HG02678 (cell line): ENCODE measurements at regions not wholly inside any gene's neighbourhood (a gene's known extent, or its start where the extent isn't known, plus 50 kb on each side); places are given as distances from the start of the nearest gene placed in this dataset.
A peak's percentile ranks its signal among the peaks of the same experiment; 100 is the strongest.
"Not testable (repeated sequence)": the region's sequence is repeated elsewhere in the genome, so short reads cannot be mapped to it uniquely, and the experiment has no call there.

Experiments
- ATAC-seq: cut with Tn5 transposase; IDR thresholded peaks from one replicate; pipeline ENCODE4 v1.9.1; 2021; ENCODE audit warnings: mild to moderate bottlenecking, moderate library complexity; ENCODE audit not compliant: unreplicated experiment

GRCh38 chr1:104636581-104636980, 886.9 kb downstream of the AMY1C start:
- ATAC-seq, result peak; percentile 78

- no peak for ATAC-seq
Observed at GRCh38 chr1:104646233-104646632, 896.5 kb downstream of the AMY1C start.

GRCh38 chr1:104648269-104648691, 898.6 kb downstream of the AMY1C start:
- peak; percentile 75 for ATAC-seq

DNA sequence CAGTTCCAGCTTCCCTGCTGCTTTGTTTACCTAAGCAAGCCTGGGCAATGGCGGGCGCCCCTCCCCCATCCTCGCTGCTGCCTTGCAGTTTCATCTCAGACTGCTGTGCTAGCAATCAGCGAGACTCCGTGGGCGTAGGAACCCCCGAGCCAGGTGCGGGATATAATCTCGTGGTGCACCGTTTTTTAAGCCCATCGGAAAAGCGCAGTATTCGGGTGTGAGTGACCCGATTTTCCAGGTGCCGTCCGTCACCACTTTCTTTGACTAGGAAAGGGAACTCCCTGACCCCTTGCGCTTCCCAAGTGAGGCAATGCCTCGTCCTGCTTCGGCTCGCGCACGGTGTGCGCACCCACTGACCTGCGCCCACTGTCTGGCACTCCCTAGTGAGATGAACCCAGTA, 914.7 kb downstream of the AMY1C start:
- ATAC-seq, result not testable (repeated sequence)

GRCh38 chr1:104665300-104665699, 915.6 kb downstream of the AMY1C start:
- ATAC-seq, result no peak

DNA sequence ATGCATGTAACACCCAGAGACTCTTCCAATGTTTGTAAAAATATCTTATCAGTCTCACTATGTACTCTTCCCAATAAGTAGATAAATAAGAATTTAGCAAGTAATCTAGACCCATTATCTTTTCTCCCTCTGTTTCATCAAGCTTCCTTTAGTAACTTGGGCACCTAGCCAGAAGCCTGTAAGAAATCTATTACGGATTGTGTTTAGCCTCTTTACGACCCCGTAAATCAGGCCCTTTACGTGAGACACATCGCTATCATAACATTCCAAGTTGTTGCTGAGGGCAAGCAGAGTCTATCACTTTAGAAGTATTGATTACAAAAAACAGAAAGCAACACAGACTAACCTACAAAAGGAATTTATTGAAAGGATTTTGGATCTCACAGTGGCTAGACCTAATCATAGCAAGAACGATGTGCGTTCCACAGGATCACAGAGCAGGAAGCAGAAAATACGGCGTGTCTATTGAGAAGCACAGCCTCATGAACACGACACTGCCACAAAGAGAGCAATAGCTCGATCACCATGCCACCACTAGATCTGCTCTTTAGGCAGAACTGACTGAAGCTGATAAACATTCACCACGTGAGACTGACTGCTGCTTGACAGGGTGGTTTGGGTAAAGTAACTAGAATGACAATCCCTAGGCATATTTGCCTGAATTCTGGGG, 922.1 kb downstream of the AMY1C start:
- ATAC-seq, result no peak

GRCh38 chr1:104699433-104699832, 949.7 kb downstream of the AMY1C start:
- ATAC-seq, result no peak

DNA sequence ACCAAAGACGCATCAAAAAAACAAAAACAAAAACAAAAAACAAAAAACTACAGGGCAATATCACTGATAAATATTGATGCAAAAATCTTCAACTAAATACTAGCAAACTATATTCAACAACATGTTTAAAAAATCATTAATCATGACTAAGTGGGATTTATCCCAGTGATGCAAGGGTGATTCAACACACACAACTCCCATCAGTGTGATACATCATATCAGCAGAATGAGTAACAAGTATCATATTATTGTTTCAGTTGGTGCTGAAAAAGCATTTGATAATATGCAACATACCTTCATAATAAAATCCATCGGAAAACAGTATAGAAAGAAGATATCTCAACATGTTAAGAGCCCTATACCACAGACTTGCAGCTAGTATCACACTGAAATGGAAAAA, 953.0 kb downstream of the AMY1C start:
- ATAC-seq, result no peak

DNA sequence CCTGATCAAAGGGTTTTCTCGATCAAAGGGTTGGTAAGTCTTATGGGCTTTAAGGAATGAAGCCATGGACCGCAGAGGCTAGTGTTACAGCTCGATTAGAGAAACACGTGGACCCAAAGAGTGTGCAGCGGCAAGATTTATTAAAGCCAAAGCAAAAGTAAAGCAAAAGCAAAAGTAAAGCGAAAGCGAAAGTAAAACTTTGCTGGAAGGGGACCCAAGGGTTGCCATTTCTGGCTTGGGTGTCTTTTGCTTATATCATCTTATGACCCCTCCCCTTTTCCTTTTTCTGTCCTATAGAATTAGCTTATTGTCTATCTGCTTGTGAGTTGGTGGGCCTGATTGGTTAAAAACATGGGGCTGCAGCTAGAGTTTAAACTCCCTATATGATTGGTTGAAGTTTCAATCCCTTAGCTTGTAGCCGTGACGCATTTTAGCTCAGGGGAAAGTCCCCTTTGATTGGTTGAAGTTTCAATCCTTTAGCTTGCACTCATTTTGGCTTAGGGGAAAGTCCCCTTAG, 957.0 kb downstream of the AMY1C start:
- ATAC-seq, result no peak

DNA sequence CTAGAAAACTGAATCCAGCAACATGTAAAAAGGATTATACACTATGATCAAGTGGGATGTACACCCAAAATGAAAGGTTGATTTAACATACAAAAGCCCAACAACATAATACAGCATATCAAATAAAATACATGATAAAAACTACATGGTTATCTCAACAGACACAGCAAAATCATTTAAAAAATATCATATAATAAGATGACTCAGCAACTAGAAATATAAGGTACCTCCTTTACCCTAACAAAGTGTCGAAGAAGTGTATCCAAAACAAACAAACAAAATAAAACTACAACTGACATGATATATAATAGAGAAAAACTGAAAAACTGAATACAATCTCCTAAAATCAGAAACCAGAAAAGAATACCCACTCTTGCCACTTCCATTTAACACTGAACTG, 969.1 kb downstream of the AMY1C start:
- ATAC-seq, result no peak

DNA sequence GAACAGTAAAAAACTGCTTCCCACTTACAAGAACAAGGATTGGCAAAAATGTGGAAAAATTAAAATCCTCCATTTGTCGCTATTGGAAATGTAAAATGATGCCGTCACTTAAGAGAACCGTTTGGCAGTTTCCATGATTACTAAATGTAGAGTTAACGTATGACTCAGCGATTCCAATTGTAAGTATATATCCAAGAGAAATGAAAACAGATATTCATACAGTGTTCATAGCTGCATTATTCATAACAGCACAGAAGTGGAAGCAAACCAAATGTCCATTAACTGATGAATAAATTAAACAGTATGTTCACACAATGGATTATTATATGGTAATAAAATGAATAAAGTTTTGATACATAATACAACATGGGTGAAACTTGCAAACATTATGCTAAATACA, 971.0 kb downstream of the AMY1C start:
- no peak for ATAC-seq

- no peak for ATAC-seq
Observed at GRCh38 chr1:104726917-104727316, 977.2 kb downstream of the AMY1C start.

- ATAC-seq, result no peak
Observed at GRCh38 chr1:104733866-104734265, 984.2 kb downstream of the AMY1C start.

GRCh38 chr1:104745875-104746274, 996.2 kb downstream of the AMY1C start:
- no peak for ATAC-seq

GRCh38 chr1:104746994-104747393, 997.3 kb downstream of the AMY1C start:
- peak; percentile 72 for ATAC-seq

GRCh38 chr1:104760017-104760416, 1010.3 kb downstream of the AMY1C start:
- peak; percentile 93 for ATAC-seq

DNA sequence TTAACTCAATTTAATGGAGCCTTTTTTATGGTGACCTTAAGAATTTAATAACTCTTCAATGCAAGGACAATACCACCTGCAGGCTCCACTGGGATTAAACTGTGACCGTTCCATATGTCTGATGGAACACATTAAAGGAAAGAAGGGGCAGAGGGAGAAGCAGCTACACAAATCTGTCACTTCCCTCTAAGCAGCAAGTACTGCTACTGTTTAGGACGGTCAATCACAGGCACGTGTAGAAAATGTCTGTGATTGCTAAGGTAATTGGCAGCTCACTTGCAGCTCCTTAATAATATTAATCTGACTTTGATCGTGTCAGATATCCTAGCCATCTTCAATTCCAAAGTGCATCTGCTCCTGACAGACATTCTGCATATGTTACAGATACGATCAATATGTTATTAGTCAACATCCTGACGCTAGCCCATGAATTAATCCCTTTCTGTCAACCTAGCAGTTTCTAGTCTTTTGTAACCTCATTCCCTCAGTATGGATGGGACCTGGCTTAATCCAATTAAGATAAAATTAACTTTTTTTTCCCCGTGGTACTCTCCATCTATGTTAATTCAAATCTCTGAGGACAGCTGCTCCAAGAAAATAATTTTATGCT, 1012.4 kb downstream of the AMY1C start:
- no peak for ATAC-seq

- peak; percentile 82 for ATAC-seq
Observed at GRCh38 chr1:104765085-104765484, 1015.4 kb downstream of the AMY1C start.

DNA sequence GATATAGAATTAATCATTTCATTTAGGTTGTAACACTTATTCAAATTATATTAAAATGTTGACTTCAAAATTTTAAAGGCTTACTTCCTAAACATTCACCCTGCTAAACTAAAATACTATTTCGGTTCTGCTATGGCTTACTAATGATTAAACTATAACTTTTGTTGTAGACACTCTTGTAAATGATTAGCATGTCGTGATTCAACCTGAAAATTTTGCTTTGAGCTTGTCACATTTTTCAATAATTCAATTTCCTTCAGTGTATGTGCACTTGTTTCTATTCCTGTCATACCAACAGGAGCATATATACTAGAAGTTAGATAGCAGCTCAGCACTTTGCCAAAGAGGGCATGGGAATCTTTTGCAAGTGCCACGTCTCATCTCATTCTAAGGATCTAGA, 1018.8 kb downstream of the AMY1C start:
- peak; percentile 49 for ATAC-seq

DNA sequence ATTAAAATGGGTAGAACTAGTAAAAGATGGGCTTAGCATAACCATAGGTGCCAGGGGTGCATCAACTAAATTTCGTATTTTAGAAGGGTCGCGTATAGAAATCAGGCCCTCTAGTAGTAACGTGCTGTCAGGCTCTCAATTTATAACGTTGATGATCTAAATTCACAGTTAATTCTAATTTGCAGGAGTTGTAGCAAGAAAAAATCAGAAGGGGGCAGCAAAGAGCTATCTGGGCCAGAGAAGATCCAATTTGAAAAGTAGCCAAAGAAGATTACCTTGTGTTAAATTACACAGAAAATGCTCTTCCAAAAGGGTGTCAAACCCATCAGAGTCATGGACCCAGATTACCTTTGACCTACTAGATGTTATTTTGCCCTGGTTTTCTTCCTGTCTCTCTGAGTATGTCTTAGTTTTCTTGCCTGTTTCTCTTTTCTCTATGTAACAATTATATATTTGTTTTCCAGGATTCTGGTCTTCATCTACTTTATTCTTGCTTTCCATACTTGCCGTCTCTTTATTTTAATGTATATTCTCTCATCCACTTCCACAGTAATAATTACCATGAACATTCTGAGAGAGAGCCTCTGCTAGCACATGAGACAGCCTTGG, 1030.9 kb downstream of the AMY1C start:
- peak; percentile 64 for ATAC-seq

GRCh38 chr1:104785575-104786187, 1036.0 kb downstream of the AMY1C start:
- no peak for ATAC-seq
